Astrocyte (in vitro differentiated cells and primary cell): ENCODE measurements at regions not wholly inside any gene's neighbourhood (a gene's known extent, or its start where the extent isn't known, plus 50 kb on each side); places are given as distances from the start of the nearest gene placed in this dataset.

Experiments used
- DNase-seq: peaks from one replicate; pipeline ENCODE4 v3.0.0-alpha.2; 2010; ENCODE audit warnings: low read depth
- FAIRE-seq: peaks from 2 replicates; lab custom pipeline; 2011; peaks lifted over from hg19 to GRCh38; lab: Jason Lieb, UNC
- H2AFZ ChIP-seq: 2 replicates; pipeline ENCODE4 v1.6.0; 2012; ENCODE audit warnings: low read depth, low read length, inconsistent platforms
- H3K27ac ChIP-seq: 2 replicates; pipeline ENCODE4 v1.5.1; 2011; ENCODE audit warnings: low read depth, low read length, inconsistent platforms
- H3K27me3 ChIP-seq: 2 replicates; pipeline ENCODE4 v1.6.0; 2011; ENCODE audit warnings: low read length, inconsistent platforms; ENCODE audit not compliant: insufficient read depth
- H3K36me3 ChIP-seq: 2 replicates; pipeline ENCODE4 v1.5.1; 2011; ENCODE audit warnings: low read length, inconsistent platforms; ENCODE audit not compliant: insufficient read depth
- H3K4me1 ChIP-seq: 2 replicates; pipeline ENCODE4 v1.5.1; 2011; ENCODE audit warnings: low read length, inconsistent platforms; ENCODE audit not compliant: insufficient read depth
- H3K4me2 ChIP-seq: 2 replicates; pipeline ENCODE4 v1.6.0; 2012; ENCODE audit warnings: low read length, inconsistent platforms
- H3K4me3 ChIP-seq: 2 replicates; pipeline ENCODE4 v1.5.1; 2011; ENCODE audit warnings: low read depth, mild to moderate bottlenecking, low read length, inconsistent platforms; ENCODE audit not compliant: insufficient read depth
- H3K79me2 ChIP-seq: 2 replicates; pipeline ENCODE4 v1.6.0; 2012; ENCODE audit warnings: mild to moderate bottlenecking, low read length, inconsistent platforms; ENCODE audit not compliant: insufficient read depth
- H3K9ac ChIP-seq: 2 replicates; pipeline ENCODE4 v1.6.0; 2012; ENCODE audit warnings: mild to moderate bottlenecking, low read length, inconsistent platforms
- H3K9me3 ChIP-seq: 2 replicates; pipeline ENCODE4 v1.5.1; 2012; ENCODE audit warnings: low read depth, mild to moderate bottlenecking, low read length, inconsistent platforms; ENCODE audit not compliant: insufficient read depth
- H4K20me1 ChIP-seq: 2 replicates; pipeline ENCODE4 v1.6.0; 2012; ENCODE audit warnings: low read length, inconsistent platforms; ENCODE audit not compliant: insufficient read depth
- H3K27ac Mint-ChIP-seq: one replicate; pipeline ENCODE4 v1.8.0; 2021; ENCODE audit warnings: mild to moderate bottlenecking, mixed read lengths; ENCODE audit not compliant: unreplicated experiment
- H3K27me3 Mint-ChIP-seq: one replicate; pipeline ENCODE4 v1.8.0; 2021; ENCODE audit warnings: low read depth, mixed read lengths; ENCODE audit not compliant: unreplicated experiment
- H3K36me3 Mint-ChIP-seq: one replicate; pipeline ENCODE4 v1.8.0; 2021; ENCODE audit warnings: low read depth, mixed read lengths; ENCODE audit not compliant: unreplicated experiment
- H3K4me1 Mint-ChIP-seq: one replicate; pipeline ENCODE4 v1.8.0; 2021; ENCODE audit warnings: low read depth, mixed read lengths; ENCODE audit not compliant: unreplicated experiment
- H3K4me3 Mint-ChIP-seq: one replicate; pipeline ENCODE4 v1.8.0; 2021; ENCODE audit warnings: mild to moderate bottlenecking, moderate library complexity, mixed read lengths; ENCODE audit not compliant: unreplicated experiment
- H3K9me3 Mint-ChIP-seq: one replicate; pipeline ENCODE4 v1.8.0; 2021; ENCODE audit warnings: mild to moderate bottlenecking, mixed read lengths; ENCODE audit not compliant: unreplicated experiment
- CTCF ChIP-seq: IDR thresholded peaks from 2 replicates; pipeline ENCODE4 v1.5.1; 2011; ENCODE audit warnings: low read depth, mild to moderate bottlenecking, inconsistent platforms, low read length, moderate library complexity; ENCODE audit not compliant: insufficient read depth
- EZH2 ChIP-seq: IDR thresholded peaks from 2 replicates; pipeline ENCODE4 v1.6.1; 2012; ENCODE audit warnings: mild to moderate bottlenecking, low read length, inconsistent platforms; ENCODE audit not compliant: insufficient read depth

- H2AFZ ChIP-seq: no peak overlapping the region
These were observed 73.1 kb downstream of the MYCN start for GRCh38 chr2:16013359-16013911.

GRCh38 chr2:16012626-16013358 is 72.4 kb downstream of the MYCN start:
- no peak overlapping the region for H3K27ac Mint-ChIP-seq
- H3K36me3 ChIP-seq: no peaks in the 10 kb centered on the region
- H3K9me3 ChIP-seq: peaks cover 4% of the 10 kb centered on the region
- peaks cover 10% of the 10 kb centered on the region for H3K27me3 ChIP-seq
- H3K4me3 Mint-ChIP-seq: no peak overlapping the region
- no peaks in the 10 kb centered on the region for H3K79me2 ChIP-seq
- no peaks in the 10 kb centered on the region for H3K9me3 Mint-ChIP-seq
- H3K27ac ChIP-seq: no peak overlapping the region
- H3K4me2 ChIP-seq: peak overlapping the region; percentile 25
- DNase-seq (no peak), FAIRE-seq (no peak)
- TF ChIP-seq CTCF (no peak), EZH2 (no peak)
- H3K4me1 ChIP-seq: no peaks in the 10 kb centered on the region
- H3K4me1 Mint-ChIP-seq: peaks cover 4% of the 10 kb centered on the region
- no peak overlapping the region for H3K4me3 ChIP-seq
- H3K9ac ChIP-seq: no peak overlapping the region
- H3K36me3 Mint-ChIP-seq: no peaks in the 10 kb centered on the region
- no peak overlapping the region for H2AFZ ChIP-seq
- H3K27me3 Mint-ChIP-seq: peaks cover 18% of the 10 kb centered on the region
- H4K20me1 ChIP-seq: no peaks in the 10 kb centered on the region

More at GRCh38 chr2:16013359-16013911, 73.1 kb downstream of the MYCN start:
- Mint-ChIP-seq H3K36me3 (no peaks in the 10 kb centered on the region), H3K27ac (peak overlapping the region; percentile 75), H3K27me3 (peaks cover 18% of the 10 kb centered on the region), H3K9me3 (no peaks in the 10 kb centered on the region), H3K4me1 (peaks cover 4% of the 10 kb centered on the region), H3K4me3 (no peak overlapping the region)
- FAIRE-seq: no peak
- H3K79me2 ChIP-seq: no peaks in the 10 kb centered on the region
- no peaks in the 10 kb centered on the region for H3K4me1 ChIP-seq
- no peaks in the 10 kb centered on the region for H4K20me1 ChIP-seq
- no peak overlapping the region for H3K9ac ChIP-seq
- H3K27ac ChIP-seq: no peak overlapping the region
- H3K27me3 ChIP-seq: peaks cover 10% of the 10 kb centered on the region
- TF ChIP-seq EZH2 (no peak), CTCF (no peak)
- H3K9me3 ChIP-seq: peaks cover 4% of the 10 kb centered on the region
- no peaks in the 10 kb centered on the region for H3K36me3 ChIP-seq
- DNase-seq: no peak
- H3K4me3 ChIP-seq: no peak overlapping the region
- H3K4me2 ChIP-seq: peak overlapping the region; percentile 25
